PFSK-1 (cell line): ENCODE measurements at regions not wholly inside any gene's neighbourhood (a gene's known extent, or its start where the extent isn't known, plus 50 kb on each side); places are given as distances from the start of the nearest gene placed in this dataset.

ENCODE experiments used
- POLR2AphosphoS5 ChIP-seq: IDR thresholded peaks from 2 replicates; pipeline ENCODE4 v1.6.1; 2012; ENCODE audit warnings: low read depth, mild to moderate bottlenecking, control low read depth, low read length, moderate library complexity
- TF ChIP-seq, protein P1 (sequence below), 2 experiments: IDR thresholded peaks; 2 replicates each; pipeline versions ENCODE4 v1.6.1 to v1.8.0; 2011 to 2012; ENCODE audit warnings: low read depth in 2 of 2, low read length in 2 of 2, control low read depth in 1 of 2, inconsistent platforms in 1 of 2, mild to moderate bottlenecking in 1 of 2, moderate library complexity in 1 of 2; ENCODE audit not compliant: insufficient read depth in 1 of 2

DNA sequence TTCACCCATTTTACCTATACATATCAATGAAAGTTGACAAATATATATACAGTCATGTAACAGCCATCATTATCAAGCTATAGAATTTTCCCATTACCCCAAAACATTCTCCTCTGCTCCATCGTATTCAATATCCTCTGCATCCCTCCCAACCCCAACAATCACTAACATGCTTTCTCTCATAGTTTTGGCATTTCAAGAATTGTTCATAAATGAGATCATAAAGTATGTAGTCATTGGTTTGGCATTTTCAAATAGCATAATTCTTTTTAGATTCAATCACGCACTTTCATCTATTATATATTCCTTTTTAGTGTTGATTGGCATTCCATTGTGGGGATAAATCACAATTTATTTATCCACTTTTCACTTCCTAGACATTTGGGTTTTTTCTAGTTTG, 866.0 kb upstream of the TMEM132C start:
- TF ChIP-seq POLR2AphosphoS5: no peak
- TF ChIP-seq, protein P1, sequence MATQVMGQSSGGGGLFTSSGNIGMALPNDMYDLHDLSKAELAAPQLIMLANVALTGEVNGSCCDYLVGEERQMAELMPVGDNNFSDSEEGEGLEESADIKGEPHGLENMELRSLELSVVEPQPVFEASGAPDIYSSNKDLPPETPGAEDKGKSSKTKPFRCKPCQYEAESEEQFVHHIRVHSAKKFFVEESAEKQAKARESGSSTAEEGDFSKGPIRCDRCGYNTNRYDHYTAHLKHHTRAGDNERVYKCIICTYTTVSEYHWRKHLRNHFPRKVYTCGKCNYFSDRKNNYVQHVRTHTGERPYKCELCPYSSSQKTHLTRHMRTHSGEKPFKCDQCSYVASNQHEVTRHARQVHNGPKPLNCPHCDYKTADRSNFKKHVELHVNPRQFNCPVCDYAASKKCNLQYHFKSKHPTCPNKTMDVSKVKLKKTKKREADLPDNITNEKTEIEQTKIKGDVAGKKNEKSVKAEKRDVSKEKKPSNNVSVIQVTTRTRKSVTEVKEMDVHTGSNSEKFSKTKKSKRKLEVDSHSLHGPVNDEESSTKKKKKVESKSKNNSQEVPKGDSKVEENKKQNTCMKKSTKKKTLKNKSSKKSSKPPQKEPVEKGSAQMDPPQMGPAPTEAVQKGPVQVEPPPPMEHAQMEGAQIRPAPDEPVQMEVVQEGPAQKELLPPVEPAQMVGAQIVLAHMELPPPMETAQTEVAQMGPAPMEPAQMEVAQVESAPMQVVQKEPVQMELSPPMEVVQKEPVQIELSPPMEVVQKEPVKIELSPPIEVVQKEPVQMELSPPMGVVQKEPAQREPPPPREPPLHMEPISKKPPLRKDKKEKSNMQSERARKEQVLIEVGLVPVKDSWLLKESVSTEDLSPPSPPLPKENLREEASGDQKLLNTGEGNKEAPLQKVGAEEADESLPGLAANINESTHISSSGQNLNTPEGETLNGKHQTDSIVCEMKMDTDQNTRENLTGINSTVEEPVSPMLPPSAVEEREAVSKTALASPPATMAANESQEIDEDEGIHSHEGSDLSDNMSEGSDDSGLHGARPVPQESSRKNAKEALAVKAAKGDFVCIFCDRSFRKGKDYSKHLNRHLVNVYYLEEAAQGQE (IDR thresholded peaks at IDR 0.05; ENCODE audit: insufficient read depth in 1 of 2, low read depth in 2 of 2, low read length in 2 of 2): no peak
